HepG2 (cell line): ENCODE measurements at regions not wholly inside any gene's neighbourhood (a gene's known extent, or its start where the extent isn't known, plus 50 kb on each side); places are given as distances from the start of the nearest gene placed in this dataset.
"Not testable (repeated sequence)": the region's sequence is repeated elsewhere in the genome, so short reads cannot be mapped to it uniquely, and the experiment has no call there.

Experiments
- ATAC-seq: fragments of 200-7000 bp; cut with Tn5 transposase; 3 replicates; pipeline ENCODE4 v1.9.1; 2020; ENCODE audit warnings: mild to moderate bottlenecking, moderate library complexity
- BruUV-seq: library from RNA; stranded (reverse); fragments of 400-500 nt; replicated peaks from 2 replicates; lab custom pipeline; 2021; lab: Mats Ljungman, UMichigan
- CTCF ChIA-PET: fragments of 300-600 bp; formaldehyde crosslinking; extraction: SDS; loops from one replicate; lab custom pipeline; 2021; ENCODE audit warnings: low total read pairs, inconsistent platforms, low intra/inter-chr PET ratio; lab: Yijun Ruan, JAX
- POLR2A ChIA-PET: fragments of 350-600 bp; sonication (Branson Sonifier 250); formaldehyde crosslinking; loops from one replicate; lab custom pipeline; 2020; ENCODE audit warnings: antibody characterized with exemption, inconsistent platforms; lab: Yijun Ruan, JAX
- DNase-seq: peaks from one replicate; pipeline ENCODE4 v3.0.0-alpha.2; 2015; ENCODE audit warnings: low spot score
- FAIRE-seq: peaks from 3 replicates; lab custom pipeline; 2011; peaks lifted over from hg19 to GRCh38; lab: Jason Lieb, UNC
- H2AFZ ChIP-seq: one replicate; pipeline ENCODE4 v1.6.1; 2011; ENCODE audit warnings: low read length, inconsistent platforms
- H3K27ac ChIP-seq: fragments of 300-600 bp; 3 replicates; pipeline ENCODE4 v1.8.0; 2011; ENCODE audit warnings: mixed run types, mild to moderate bottlenecking, mixed read lengths, low read length, inconsistent platforms; ENCODE audit not compliant: insufficient read depth; ENCODE audit errors: extremely low read length
- H3K27me3 ChIP-seq, 2 experiments: fragments of 200-600 bp in 1 of 2; 2 replicates in 1 of 2; 3 replicates in 1 of 2; pipeline versions ENCODE4 v1.6.0 to v1.8.0; 2011; ENCODE audit warnings: low read length in 2 of 2, mild to moderate bottlenecking in 2 of 2, moderate library complexity in 2 of 2, inconsistent platforms in 1 of 2; ENCODE audit not compliant: insufficient read depth in 2 of 2, control insufficient read depth in 1 of 2
- H3K36me3 ChIP-seq, 2 experiments: fragments of 200-600 bp in 1 of 2; replicated peaks in 1 of 2; 2 replicates in 1 of 2; 3 replicates in 1 of 2; pipeline versions ENCODE4 v1.5.1 to v1.8.0; 2011; ENCODE audit warnings: low read length in 2 of 2, inconsistent platforms in 1 of 2; ENCODE audit not compliant: insufficient read depth in 2 of 2, control insufficient read depth in 1 of 2
- H3K4me1 ChIP-seq: 2 replicates; pipeline ENCODE4 v1.5.1; 2012; ENCODE audit warnings: low read length, inconsistent platforms; ENCODE audit not compliant: insufficient read depth
- H3K4me2 ChIP-seq: 2 replicates; pipeline ENCODE4 v1.6.0; 2011; ENCODE audit warnings: low read depth, low read length, inconsistent platforms
- H3K4me3 ChIP-seq, 3 experiments: fragments of 200-600 bp in 1 of 3; sonication (generic), shearing (Covaris generic) in 1 of 3; replicated peaks in 1 of 3; 2 replicates each; pipeline ENCODE4 v1.5.1; 2011 to 2016; ENCODE audit warnings: low read length in 3 of 3, inconsistent platforms in 2 of 3, low read depth in 2 of 3, mild to moderate bottlenecking in 2 of 3, control low read depth in 1 of 3, mixed read lengths in 1 of 3; ENCODE audit not compliant: insufficient read depth in 1 of 3
- H3K79me2 ChIP-seq: one replicate; pipeline ENCODE4 v1.6.1; 2011; ENCODE audit warnings: low read length, inconsistent platforms; ENCODE audit not compliant: insufficient read depth
- H3K9ac ChIP-seq: 2 replicates; pipeline ENCODE4 v1.6.0; 2011; ENCODE audit warnings: mild to moderate bottlenecking, low read depth, low read length, inconsistent platforms; ENCODE audit not compliant: insufficient read depth
- H3K9me3 ChIP-seq: 2 replicates; pipeline ENCODE4 v1.5.1; 2012; ENCODE audit warnings: mild to moderate bottlenecking, low read length
- H4K20me1 ChIP-seq: 2 replicates; pipeline ENCODE4 v1.6.0; 2011; ENCODE audit warnings: inconsistent platforms, mild to moderate bottlenecking, low read length, moderate library complexity; ENCODE audit not compliant: insufficient read depth
- E2F2 ChIP-seq: sonication (generic); formaldehyde crosslinking; IDR thresholded peaks from 2 replicates; pipeline ENCODE4 v1.4.0; 2020; ENCODE audit warnings: missing genetic modification reagents, borderline replicate concordance
- EEA1 ChIP-seq: sonication (generic); formaldehyde crosslinking; IDR thresholded peaks from 2 replicates; pipeline ENCODE4 v1.5.1; 2020; ENCODE audit warnings: mild to moderate bottlenecking, missing genetic modification reagents, borderline replicate concordance
- FOXO1 ChIP-seq: sonication (generic); formaldehyde crosslinking; IDR thresholded peaks from 2 replicates; pipeline ENCODE4 v1.4.0; 2020; ENCODE audit warnings: missing genetic modification reagents
- LRRFIP1 ChIP-seq: sonication (generic); formaldehyde crosslinking; conservative IDR thresholded peaks from 2 replicates; pipeline ENCODE4 v1.4.0; 2020; ENCODE audit warnings: missing genetic modification reagents
- ZEB1 ChIP-seq: IDR thresholded peaks from 2 replicates; pipeline ENCODE4 v1.6.1; 2012; ENCODE audit warnings: mild to moderate bottlenecking, low read depth, inconsistent platforms; ENCODE audit not compliant: insufficient replicate concordance
- ZNF546 ChIP-seq: sonication (generic); formaldehyde crosslinking; conservative IDR thresholded peaks from 2 replicates; pipeline ENCODE4 v1.8.1; 2023; ENCODE audit warnings: mild to moderate bottlenecking, missing genetic modification reagents
- WGBS: methylation state at CpG from one replicate; pipeline ENCODE4 v1.1.6; 2017; ENCODE audit warnings: low lambda C conversion rate; 5-methylcytosine and 5-hydroxymethylcytosine counted together
- in situ Hi-C: cut with HindIII; loops from 2 replicates; pipeline ENCODE4 v1.10.0; 2017; ENCODE audit warnings: low pct_unique_long_range_greater_than_20kb; ENCODE audit not compliant: extremely low pct_ligation_motif_present
- intact Hi-C: fragments of 100-400 bp; cut with micrococcal nuclease; formaldehyde crosslinking; loops from one replicate; pipeline ENCODE4 v1.10.0; 2022; ENCODE audit not compliant: unreplicated experiment

GRCh38 chr7:46752881-46753366 is 829.0 kb downstream of the TNS3 start (continued):
- TF ChIP-seq EEA1 (CRISPR knock-in tag) (no peak), ZNF546 (CRISPR knock-in tag) (no peak), ZEB1 (no peak), LRRFIP1 (CRISPR knock-in tag) (no peak), E2F2 (CRISPR knock-in tag) (no peak), FOXO1 (CRISPR knock-in tag) (no peak)

GRCh38 chr7:46751927-46752723 is 829.8 kb downstream of the TNS3 start:
- CTCF ChIA-PET, H3K27me3 ChIP-seq, POLR2A ChIA-PET: not testable (repeated sequence)

More at GRCh38 chr7:46751927-46752723, 829.8 kb downstream of the TNS3 start:
- H3K9me3 ChIP-seq, in situ Hi-C loops, intact Hi-C loops, FAIRE-seq, H3K79me2 ChIP-seq, ATAC-seq, H2AFZ ChIP-seq, BruUV-seq, H3K27ac ChIP-seq, H3K4me3 ChIP-seq, H3K9ac ChIP-seq, DNase-seq, H3K4me2 ChIP-seq, H3K36me3 ChIP-seq, H3K4me1 ChIP-seq, H4K20me1 ChIP-seq: not testable (repeated sequence)
- 35% methylated on average over 11 of the region's 11 CpGs for WGBS
